AG09309 (cell line): ENCODE measurements at regions not wholly inside any gene's neighbourhood (a gene's known extent, or its start where the extent isn't known, plus 50 kb on each side); places are given as distances from the start of the nearest gene placed in this dataset.

Source experiments
- DNase-seq: peaks from one replicate; pipeline ENCODE4 v3.0.0-alpha.2; 2010; ENCODE audit warnings: low read depth
- H3K4me3 ChIP-seq: 2 replicates; pipeline ENCODE4 v1.5.1; 2011; ENCODE audit warnings: mild to moderate bottlenecking, low read depth, low read length, moderate library complexity; ENCODE audit not compliant: control insufficient read depth
- CTCF ChIP-seq: IDR thresholded peaks from 2 replicates; pipeline ENCODE4 v1.5.1; 2011; ENCODE audit warnings: mild to moderate bottlenecking, low read depth, low read length, inconsistent platforms; ENCODE audit not compliant: insufficient read depth, control insufficient read depth; ENCODE audit errors: missing control alignments

- DNase-seq = no peak
- no peak overlapping the region for H3K4me3 ChIP-seq
- no peak for TF ChIP-seq CTCF
Measured at GRCh38 chr10:70960783-70961570, 72.6 kb upstream of the PCBD1 start.

GRCh38 chr10:70962686-70963085 lies 74.3 kb upstream of the PCBD1 start:
- DNase-seq = no peak
- TF ChIP-seq CTCF = no peak
- H3K4me3 ChIP-seq = no peak overlapping the region

GRCh38 chr10:70963271-70963670 lies 74.9 kb upstream of the PCBD1 start:
- no peak for TF ChIP-seq CTCF
- DNase-seq = no peak
- no peak overlapping the region for H3K4me3 ChIP-seq

- TF ChIP-seq CTCF = no peak
- no peak overlapping the region for H3K4me3 ChIP-seq
- no peak for DNase-seq
Measured at GRCh38 chr10:70964245-70964644, 75.9 kb upstream of the PCBD1 start.

- TF ChIP-seq CTCF = no peak
- no peak for DNase-seq
- H3K4me3 ChIP-seq = no peak overlapping the region
Measured at GRCh38 chr10:70964881-70965280, 76.5 kb upstream of the PCBD1 start.

- no peak for TF ChIP-seq CTCF
- DNase-seq = no peak
- no peak overlapping the region for H3K4me3 ChIP-seq
Measured at GRCh38 chr10:70965566-70965965, 77.2 kb upstream of the PCBD1 start.
